ENCODE measurements at regions not wholly inside any gene's neighbourhood (a gene's known extent, or its start where the extent isn't known, plus 50 kb on each side); places are given as distances from the start of the nearest gene placed in this dataset.
"Not testable (repeated sequence)": the region's sequence is repeated elsewhere in the genome, so short reads cannot be mapped to it uniquely, and the experiment has no call there.

DNA sequence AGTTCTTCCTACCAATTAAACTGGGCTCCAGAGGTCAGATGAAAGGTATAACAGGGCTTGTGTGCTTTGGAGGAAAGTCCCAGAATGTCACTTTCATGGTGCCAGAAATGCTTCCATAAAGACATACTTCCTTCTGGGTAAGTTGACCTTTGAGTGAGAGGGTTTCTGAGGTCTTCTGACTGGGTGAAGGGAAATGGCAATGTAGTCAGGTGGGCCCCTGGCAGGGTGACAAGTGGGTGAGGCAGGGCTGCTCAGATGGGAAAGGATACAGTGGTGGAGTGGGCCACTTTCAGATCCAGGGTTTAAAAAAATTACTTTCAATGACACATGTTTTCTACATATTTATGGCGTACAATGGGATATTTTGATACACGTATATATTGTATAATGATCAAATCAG, 136.5 kb upstream of the PITX1 start:
- Histone ChIP-seq H3K36me3 (no peaks in the 10 kb centered on the region), H3K4me1 (no peaks in the 10 kb centered on the region), H3K9me3 (no peaks in the 10 kb centered on the region), H3K27ac (no peak overlapping the region), H3K4me3 (no peak overlapping the region), H3K27me3 (no peaks in the 10 kb centered on the region)
- TF ChIP-seq, protein P1, sequence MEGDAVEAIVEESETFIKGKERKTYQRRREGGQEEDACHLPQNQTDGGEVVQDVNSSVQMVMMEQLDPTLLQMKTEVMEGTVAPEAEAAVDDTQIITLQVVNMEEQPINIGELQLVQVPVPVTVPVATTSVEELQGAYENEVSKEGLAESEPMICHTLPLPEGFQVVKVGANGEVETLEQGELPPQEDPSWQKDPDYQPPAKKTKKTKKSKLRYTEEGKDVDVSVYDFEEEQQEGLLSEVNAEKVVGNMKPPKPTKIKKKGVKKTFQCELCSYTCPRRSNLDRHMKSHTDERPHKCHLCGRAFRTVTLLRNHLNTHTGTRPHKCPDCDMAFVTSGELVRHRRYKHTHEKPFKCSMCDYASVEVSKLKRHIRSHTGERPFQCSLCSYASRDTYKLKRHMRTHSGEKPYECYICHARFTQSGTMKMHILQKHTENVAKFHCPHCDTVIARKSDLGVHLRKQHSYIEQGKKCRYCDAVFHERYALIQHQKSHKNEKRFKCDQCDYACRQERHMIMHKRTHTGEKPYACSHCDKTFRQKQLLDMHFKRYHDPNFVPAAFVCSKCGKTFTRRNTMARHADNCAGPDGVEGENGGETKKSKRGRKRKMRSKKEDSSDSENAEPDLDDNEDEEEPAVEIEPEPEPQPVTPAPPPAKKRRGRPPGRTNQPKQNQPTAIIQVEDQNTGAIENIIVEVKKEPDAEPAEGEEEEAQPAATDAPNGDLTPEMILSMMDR (IDR thresholded peaks at IDR 0.05), result no peak
- TF ChIP-seq POLR2A (IDR thresholded peaks at IDR 0.05) (no peak), POLR2AphosphoS5 (IDR thresholded peaks at IDR 0.05; ENCODE audit: insufficient read depth in 1 of 2, low read depth in 1 of 2) (no peak)
- intact Hi-C loops (cut with DNase I), result no loop called here
- no peak for DNase-seq (ENCODE audit: extremely low spot score in 2 of 2)

DNA sequence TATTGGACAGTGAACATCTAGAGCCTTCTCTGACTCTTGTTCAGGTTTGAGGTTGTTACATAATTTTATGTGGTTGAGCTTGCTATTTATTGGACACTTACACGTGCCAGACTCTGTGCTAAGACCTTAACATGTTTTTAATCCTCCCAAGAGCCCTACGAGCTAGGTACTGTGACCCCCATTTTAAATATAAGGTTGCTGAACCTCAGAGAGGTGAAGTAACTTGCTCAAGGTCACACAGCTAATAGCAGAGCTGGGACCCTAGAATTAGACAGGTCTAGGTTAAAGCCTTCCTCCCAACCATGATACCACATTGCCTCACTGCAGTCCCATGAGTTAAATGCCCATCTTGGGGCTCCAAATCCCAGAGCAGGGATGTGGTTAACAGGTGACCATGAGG, 135.7 kb upstream of the PITX1 start:
- no peaks in the 10 kb centered on the region for H3K27me3 ChIP-seq
- DNase-seq (ENCODE audit: extremely low spot score in 2 of 2), result no peak
- no peak overlapping the region for H3K4me3 ChIP-seq
- no peak overlapping the region for H3K27ac ChIP-seq
- intact Hi-C loops (cut with DNase I), result no loop called here
- TF ChIP-seq, protein P1 (IDR thresholded peaks at IDR 0.05), result no peak
- TF ChIP-seq POLR2A (IDR thresholded peaks at IDR 0.05), result no peak
- TF ChIP-seq POLR2AphosphoS5 (IDR thresholded peaks at IDR 0.05; ENCODE audit: insufficient read depth in 1 of 2, low read depth in 1 of 2), result no peak
- H3K4me1 ChIP-seq, result no peaks in the 10 kb centered on the region
- H3K36me3 ChIP-seq, result no peaks in the 10 kb centered on the region
- no peaks in the 10 kb centered on the region for H3K9me3 ChIP-seq

DNA sequence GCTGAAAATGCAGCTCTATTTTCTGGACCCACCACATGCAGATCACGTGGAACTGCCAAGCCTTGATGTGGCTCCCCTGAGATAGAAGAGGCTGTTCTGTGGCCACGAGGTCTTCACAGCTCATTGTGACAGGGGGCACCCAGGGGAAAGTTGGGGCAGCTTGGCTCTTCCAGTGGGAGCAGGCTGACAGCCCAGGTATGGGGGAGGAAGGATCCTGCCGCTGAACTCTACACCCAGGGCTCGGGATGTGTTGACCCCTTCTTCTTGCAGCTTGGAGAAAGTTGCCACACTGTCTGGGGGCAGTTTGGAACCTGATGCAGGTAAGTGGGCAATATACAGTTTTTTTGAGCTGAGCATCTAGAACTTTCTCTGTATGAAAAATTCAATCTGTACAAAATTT, 133.6 kb upstream of the PITX1 start:
- Histone ChIP-seq H3K4me1 (no peaks in the 10 kb centered on the region), H3K27ac (no peak overlapping the region), H3K4me3 (no peak overlapping the region), H3K36me3 (no peaks in the 10 kb centered on the region), H3K27me3 (no peaks in the 10 kb centered on the region), H3K9me3 (no peaks in the 10 kb centered on the region)
- intact Hi-C loops (cut with DNase I), result no loop called here
- no peak for TF ChIP-seq POLR2A (IDR thresholded peaks at IDR 0.05)
- TF ChIP-seq POLR2AphosphoS5 (IDR thresholded peaks at IDR 0.05; ENCODE audit: insufficient read depth in 1 of 2, low read depth in 1 of 2), result no peak
- TF ChIP-seq, protein P1 (IDR thresholded peaks at IDR 0.05), result no peak
- no peak for DNase-seq (ENCODE audit: extremely low spot score in 2 of 2)

DNA sequence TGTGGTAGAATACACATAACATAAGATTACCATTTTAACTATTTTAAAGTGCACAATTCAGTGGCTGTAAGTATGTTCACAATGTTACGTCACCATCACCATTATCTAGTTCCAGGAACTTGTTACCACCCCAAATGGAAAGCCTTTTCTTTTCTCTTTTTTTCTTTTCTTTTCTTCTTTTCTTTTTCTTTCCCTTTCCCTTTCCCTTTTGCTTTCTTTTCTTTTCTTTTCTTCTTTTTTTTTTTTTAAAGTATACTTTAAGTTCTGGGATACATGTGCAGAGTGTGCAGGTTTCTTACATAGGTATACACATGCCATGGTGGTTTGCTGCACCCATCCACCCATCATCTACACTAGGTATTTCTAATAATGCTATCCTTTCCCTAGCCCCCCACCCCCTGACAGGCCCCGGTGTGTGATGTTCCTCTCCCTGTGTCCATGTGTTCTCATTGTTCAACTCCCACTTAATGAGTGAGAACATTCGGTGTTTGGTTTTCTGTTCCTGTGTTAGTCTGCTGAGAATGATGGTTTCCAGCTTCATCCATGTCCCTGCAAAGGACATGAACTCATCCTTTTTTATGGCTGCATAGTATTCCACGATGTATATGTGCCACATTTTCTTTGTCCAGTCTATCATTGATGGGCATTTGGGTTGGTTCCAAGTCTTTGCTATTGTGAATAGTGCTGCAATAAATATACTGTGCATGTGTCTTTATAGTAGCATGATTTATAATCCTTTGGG, 131.0 kb upstream of the PITX1 start:
- intact Hi-C loops (cut with DNase I); H3K36me3 ChIP-seq; H3K4me1 ChIP-seq; H3K27ac ChIP-seq; H3K4me3 ChIP-seq; H3K9me3 ChIP-seq; H3K27me3 ChIP-seq; DNase-seq (ENCODE audit: extremely low spot score in 2 of 2): not testable (repeated sequence)

DNA sequence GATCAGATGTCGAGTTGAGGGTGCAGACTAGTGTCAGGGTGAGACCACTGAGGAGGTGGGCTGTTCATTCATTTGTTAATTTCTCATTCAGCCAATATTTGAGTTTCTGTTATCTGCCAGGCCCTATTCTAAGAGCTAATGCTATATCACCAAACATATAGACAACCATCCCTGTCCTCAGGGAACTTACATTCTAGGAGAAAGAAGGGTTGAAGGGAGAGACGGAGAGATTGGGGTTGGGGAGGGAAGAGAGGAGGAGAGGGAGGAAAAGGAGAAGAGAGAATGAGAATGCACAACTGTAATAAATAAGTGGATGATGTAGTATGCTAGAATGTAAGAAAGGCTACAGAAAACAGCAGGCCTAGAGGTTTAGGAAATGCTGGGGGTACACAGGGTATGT, 129.9 kb upstream of the PITX1 start:
- no peak overlapping the region for H3K27ac ChIP-seq
- H3K27me3 ChIP-seq, result no peaks in the 10 kb centered on the region
- H3K4me3 ChIP-seq, result no peak overlapping the region
- TF ChIP-seq, protein P1 (IDR thresholded peaks at IDR 0.05), result no peak
- TF ChIP-seq POLR2AphosphoS5 (IDR thresholded peaks at IDR 0.05; ENCODE audit: insufficient read depth in 1 of 2, low read depth in 1 of 2) (no peak), POLR2A (IDR thresholded peaks at IDR 0.05) (no peak)
- no peaks in the 10 kb centered on the region for H3K9me3 ChIP-seq
- H3K36me3 ChIP-seq, result no peaks in the 10 kb centered on the region
- intact Hi-C loops (cut with DNase I), result no loop called here
- no peak for DNase-seq (ENCODE audit: extremely low spot score in 2 of 2)
- H3K4me1 ChIP-seq, result no peaks in the 10 kb centered on the region

Measured in vagina (tissue), 2 donors.